Fibroblast of lung (primary cell): ENCODE measurements at regions not wholly inside any gene's neighbourhood (a gene's known extent, or its start where the extent isn't known, plus 50 kb on each side); places are given as distances from the start of the nearest gene placed in this dataset.
A peak's percentile ranks its signal among the peaks of the same experiment; 100 is the strongest.

Source experiments
- DNase-seq, 2 donors: peaks; one replicate each; pipeline versions ENCODE4 v3.0.0 to v3.0.0-alpha.2; 2010; ENCODE audit warnings: low read depth in 2 of 2
- H2AFZ ChIP-seq: 2 replicates; pipeline ENCODE4 v1.5.1; 2012; ENCODE audit warnings: low read length, control low read depth, inconsistent platforms
- H3K27ac ChIP-seq: 2 replicates; pipeline ENCODE4 v1.5.1; 2011; ENCODE audit warnings: low read length, control low read depth; ENCODE audit not compliant: insufficient read depth
- H3K27me3 ChIP-seq: 2 replicates; pipeline ENCODE4 v1.5.1; 2011; ENCODE audit warnings: mild to moderate bottlenecking, low read length; ENCODE audit not compliant: control insufficient read depth, insufficient read depth
- H3K36me3 ChIP-seq: 2 replicates; pipeline ENCODE4 v1.5.1; 2011; ENCODE audit warnings: low read length; ENCODE audit not compliant: control insufficient read depth, insufficient read depth
- H3K4me1 ChIP-seq: 2 replicates; pipeline ENCODE4 v1.5.1; 2011; ENCODE audit warnings: low read length; ENCODE audit not compliant: control insufficient read depth, insufficient read depth; ENCODE audit errors: extremely low read depth
- H3K4me2 ChIP-seq: 2 replicates; pipeline ENCODE4 v1.5.1; 2011; ENCODE audit warnings: low read length, control low read depth; ENCODE audit not compliant: insufficient read depth; ENCODE audit errors: extremely low read depth
- H3K4me3 ChIP-seq, 4 experiments: fragments of 200-600 bp in 1 of 4; sonication (generic) in 1 of 4; replicated peaks in 1 of 4; 2 replicates each; pipeline ENCODE4 v1.5.1; 2011 to 2016; ENCODE audit warnings: low read length in 4 of 4, low read depth in 3 of 4, mild to moderate bottlenecking in 3 of 4, control low read depth in 2 of 4, inconsistent platforms in 1 of 4, mixed read lengths in 1 of 4; ENCODE audit not compliant: insufficient read depth in 1 of 4; ENCODE audit errors: control extremely low read depth in 1 of 4
- H3K79me2 ChIP-seq: 2 replicates; pipeline ENCODE4 v1.5.1; 2012; ENCODE audit warnings: mild to moderate bottlenecking, low read length, inconsistent platforms; ENCODE audit not compliant: control insufficient read depth, insufficient read depth
- H3K9ac ChIP-seq: 2 replicates; pipeline ENCODE4 v1.5.1; 2011; ENCODE audit warnings: mild to moderate bottlenecking, low read length, control low read depth; ENCODE audit not compliant: insufficient read depth
- H3K9me3 ChIP-seq: 2 replicates; pipeline ENCODE4 v1.5.1; 2012; ENCODE audit warnings: low read depth, low read length; ENCODE audit not compliant: control insufficient read depth, insufficient read depth
- H4K20me1 ChIP-seq: 2 replicates; pipeline ENCODE4 v1.5.1; 2011; ENCODE audit warnings: low read length; ENCODE audit not compliant: control insufficient read depth, insufficient read depth; ENCODE audit errors: extremely low read depth
- CTCF ChIP-seq, 2 donors: IDR thresholded peaks in 1 of 2; conservative IDR thresholded peaks in 1 of 2; 1 replicate in 1 of 2; 2 replicates in 1 of 2; pipeline ENCODE4 v1.5.1; 2011 to 2012; ENCODE audit warnings: low read length in 2 of 2, control low read depth in 1 of 2, inconsistent platforms in 1 of 2, low read depth in 1 of 2, mild to moderate bottlenecking in 1 of 2
- EZH2 ChIP-seq: IDR thresholded peaks from 2 replicates; pipeline ENCODE4 v1.5.1; 2012; ENCODE audit warnings: low read length, control low read depth, mild to moderate bottlenecking; ENCODE audit errors: missing control alignments

- Histone ChIP-seq H3K27ac (no peak overlapping the region), H3K9ac (no peak overlapping the region), H3K9me3 (no peaks in the 10 kb centered on the region), H3K4me3 (no peak overlapping the region), H3K79me2 (no peaks in the 10 kb centered on the region), H3K27me3 (no peaks in the 10 kb centered on the region), H2AFZ (no peak overlapping the region), H4K20me1 (no peaks in the 10 kb centered on the region), H3K36me3 (no peaks in the 10 kb centered on the region), H3K4me1 (peaks cover 4% of the 10 kb centered on the region), H3K4me2 (no peak overlapping the region)
- DNase-seq, result peak; percentile 33 to 47
- TF ChIP-seq EZH2 (no peak), CTCF (conservative IDR thresholded peaks at IDR 0.05 in 1 of 2, IDR thresholded peaks at IDR 0.05 in 1 of 2; ENCODE audit: low read depth in 1 of 2, low read length in 2 of 2) (no peak)
Observed at GRCh38 chr2:12478151-12479064, 238.3 kb upstream of the TRIB2 start.

- H2AFZ ChIP-seq, result no peak overlapping the region
- H3K9me3 ChIP-seq, result no peaks in the 10 kb centered on the region
- no peaks in the 10 kb centered on the region for H3K79me2 ChIP-seq
- H3K27ac ChIP-seq, result no peak overlapping the region
- no peak overlapping the region for H3K4me3 ChIP-seq
- no peaks in the 10 kb centered on the region for H4K20me1 ChIP-seq
- DNase-seq, result peak; percentile 46 to 53
- H3K27me3 ChIP-seq, result no peaks in the 10 kb centered on the region
- no peak overlapping the region for H3K9ac ChIP-seq
- H3K4me2 ChIP-seq, result no peak overlapping the region
- no peak for TF ChIP-seq CTCF (conservative IDR thresholded peaks at IDR 0.05 in 1 of 2, IDR thresholded peaks at IDR 0.05 in 1 of 2; ENCODE audit: low read depth in 1 of 2, low read length in 2 of 2)
- no peak for TF ChIP-seq EZH2
- H3K36me3 ChIP-seq, result no peaks in the 10 kb centered on the region
- H3K4me1 ChIP-seq, result peaks cover 4% of the 10 kb centered on the region
Observed at GRCh38 chr2:12479065-12479601, 237.6 kb upstream of the TRIB2 start.

- no peaks in the 10 kb centered on the region for H3K36me3 ChIP-seq
- no peaks in the 10 kb centered on the region for H3K79me2 ChIP-seq
- no peak overlapping the region for H3K4me2 ChIP-seq
- H3K4me3 ChIP-seq, result no peak overlapping the region
- H4K20me1 ChIP-seq, result no peaks in the 10 kb centered on the region
- no peaks in the 10 kb centered on the region for H3K9me3 ChIP-seq
- no peak overlapping the region for H2AFZ ChIP-seq
- TF ChIP-seq EZH2, result no peak
- TF ChIP-seq CTCF (conservative IDR thresholded peaks at IDR 0.05 in 1 of 2, IDR thresholded peaks at IDR 0.05 in 1 of 2; ENCODE audit: low read depth in 1 of 2, low read length in 2 of 2), result no peak
- no peak overlapping the region for H3K27ac ChIP-seq
- H3K27me3 ChIP-seq, result no peaks in the 10 kb centered on the region
- no peak overlapping the region for H3K9ac ChIP-seq
- DNase-seq, result peak in 1 of 2 donors; percentile 75
- peaks cover 5% of the 10 kb centered on the region for H3K4me1 ChIP-seq
Observed at GRCh38 chr2:12484536-12485115, 232.1 kb upstream of the TRIB2 start.
